GM10266 (cell line): ENCODE measurements at regions not wholly inside any gene's neighbourhood (a gene's known extent, or its start where the extent isn't known, plus 50 kb on each side); places are given as distances from the start of the nearest gene placed in this dataset.
"Not testable (repeated sequence)": the region's sequence is repeated elsewhere in the genome, so short reads cannot be mapped to it uniquely, and the experiment has no call there.

Experiments
- DNase-seq: peaks from one replicate; pipeline ENCODE4 v3.0.0; 2012; ENCODE audit errors: extremely low spot score
- TF ChIP-seq, protein P1 (sequence below): IDR thresholded peaks from 2 replicates; pipeline ENCODE4 v1.5.1; 2012; ENCODE audit warnings: mild to moderate bottlenecking, low read depth; ENCODE audit not compliant: control insufficient read depth, insufficient read depth; ENCODE audit errors: missing control alignments

GRCh38 chr4:188971125-188971524, 831.9 kb downstream of the TRIML1 start:
- TF ChIP-seq, protein P1, sequence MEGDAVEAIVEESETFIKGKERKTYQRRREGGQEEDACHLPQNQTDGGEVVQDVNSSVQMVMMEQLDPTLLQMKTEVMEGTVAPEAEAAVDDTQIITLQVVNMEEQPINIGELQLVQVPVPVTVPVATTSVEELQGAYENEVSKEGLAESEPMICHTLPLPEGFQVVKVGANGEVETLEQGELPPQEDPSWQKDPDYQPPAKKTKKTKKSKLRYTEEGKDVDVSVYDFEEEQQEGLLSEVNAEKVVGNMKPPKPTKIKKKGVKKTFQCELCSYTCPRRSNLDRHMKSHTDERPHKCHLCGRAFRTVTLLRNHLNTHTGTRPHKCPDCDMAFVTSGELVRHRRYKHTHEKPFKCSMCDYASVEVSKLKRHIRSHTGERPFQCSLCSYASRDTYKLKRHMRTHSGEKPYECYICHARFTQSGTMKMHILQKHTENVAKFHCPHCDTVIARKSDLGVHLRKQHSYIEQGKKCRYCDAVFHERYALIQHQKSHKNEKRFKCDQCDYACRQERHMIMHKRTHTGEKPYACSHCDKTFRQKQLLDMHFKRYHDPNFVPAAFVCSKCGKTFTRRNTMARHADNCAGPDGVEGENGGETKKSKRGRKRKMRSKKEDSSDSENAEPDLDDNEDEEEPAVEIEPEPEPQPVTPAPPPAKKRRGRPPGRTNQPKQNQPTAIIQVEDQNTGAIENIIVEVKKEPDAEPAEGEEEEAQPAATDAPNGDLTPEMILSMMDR = no peak
- no peak for DNase-seq

DNA sequence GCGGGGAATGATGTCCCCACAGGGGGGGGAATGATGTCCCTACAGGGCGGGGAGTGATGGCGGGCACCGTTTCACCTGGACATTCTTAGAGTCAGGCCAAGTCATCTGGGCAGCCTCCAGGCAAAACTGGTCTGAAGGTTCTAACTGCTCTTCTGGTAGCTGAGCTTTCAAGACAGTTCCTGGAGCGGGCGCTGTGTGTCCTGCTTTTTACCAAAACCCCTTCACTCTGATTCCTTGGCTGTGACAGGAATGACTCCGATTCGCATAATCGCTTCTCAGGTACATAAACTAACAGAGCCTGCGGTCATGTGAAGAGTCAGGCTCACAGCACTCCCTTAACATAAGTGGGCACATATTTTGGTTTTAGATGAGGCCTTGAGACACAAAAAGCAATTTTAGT, 836.0 kb downstream of the TRIML1 start:
- DNase-seq = no peak
- TF ChIP-seq, protein P1 = no peak

GRCh38 chr4:188976644-188977115, 837.4 kb downstream of the TRIML1 start:
- DNase-seq = no peak
- TF ChIP-seq, protein P1 = no peak

- not testable (repeated sequence) for DNase-seq
Observed at GRCh38 chr4:188977232-188977631, 838.0 kb downstream of the TRIML1 start.

- DNase-seq = no peak
- TF ChIP-seq, protein P1 = no peak
Observed at GRCh38 chr4:188984518-188984917, 845.3 kb downstream of the TRIML1 start.

DNA sequence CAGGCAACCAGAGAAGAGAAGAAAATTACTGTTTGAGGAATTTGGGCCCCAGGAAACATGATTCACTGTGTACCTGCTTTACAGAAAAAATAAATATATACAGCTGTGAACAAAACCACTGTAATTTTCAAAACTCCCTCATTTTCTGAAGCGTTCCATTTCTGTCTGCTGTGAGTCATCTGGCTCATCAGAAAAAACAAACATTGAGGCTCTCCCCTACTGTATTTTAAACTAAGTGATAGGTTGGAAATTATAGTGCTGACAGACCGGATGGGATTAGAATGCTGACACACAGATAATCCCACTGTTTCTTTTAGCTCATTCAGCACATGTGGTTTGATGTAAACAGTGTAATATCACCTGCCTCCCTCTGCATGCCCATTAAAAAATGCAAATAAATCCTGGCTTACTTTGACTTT, 847.0 kb downstream of the TRIML1 start:
- TF ChIP-seq, protein P1 = no peak
- DNase-seq = no peak

DNA sequence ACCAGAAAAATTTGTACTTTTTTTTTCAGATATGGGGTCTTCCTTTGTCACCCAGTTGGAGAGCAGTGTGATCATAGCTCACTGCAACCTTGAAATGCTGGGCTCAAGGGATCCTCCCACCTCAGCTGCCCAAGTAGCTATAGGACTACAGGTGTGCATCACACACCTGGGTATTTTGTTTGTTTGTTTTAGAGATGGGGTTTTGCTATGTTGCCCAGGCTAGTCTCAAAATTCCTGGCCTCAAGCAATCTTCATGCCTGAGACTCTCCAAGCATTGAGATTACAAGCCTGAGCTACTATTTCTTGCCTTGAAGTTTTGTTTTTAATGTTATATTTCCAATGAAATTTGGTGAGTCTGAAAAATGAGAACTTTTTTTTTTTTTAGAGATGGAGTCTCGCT, 847.8 kb downstream of the TRIML1 start:
- no peak for DNase-seq
- TF ChIP-seq, protein P1 = no peak

GRCh38 chr4:188988131-188988530, 848.9 kb downstream of the TRIML1 start:
- TF ChIP-seq, protein P1 = no peak
- no peak for DNase-seq
